A673 (cell line): ENCODE measurements at regions not wholly inside any gene's neighbourhood (a gene's known extent, or its start where the extent isn't known, plus 50 kb on each side); places are given as distances from the start of the nearest gene placed in this dataset.

Experiments used
- BruUV-seq: library from RNA; stranded (reverse); fragments of 400-500 nt; replicated peaks from 2 replicates; lab custom pipeline; 2021; lab: Mats Ljungman, UMichigan
- CTCF ChIA-PET: fragments of 300-600 bp; sonication (Branson Sonifier 250); formaldehyde crosslinking; loops from one replicate; lab custom pipeline; 2022; ENCODE audit warnings: antibody characterized with exemption; lab: Charles Lee
- POLR2A ChIA-PET: fragments of 300-600 bp; sonication (Branson Sonifier 250); formaldehyde crosslinking; loops from one replicate; lab custom pipeline; 2022; ENCODE audit warnings: antibody characterized with exemption; ENCODE audit not compliant: low non-redundant PET; lab: Charles Lee
- DNase-seq: peaks from one replicate; pipeline ENCODE4 v3.0.0-alpha.2; 2015; ENCODE audit warnings: low spot score
- H3K27ac ChIP-seq: fragments of 200-600 bp; sonication (generic); 2 replicates; pipeline ENCODE4 v1.5.1; 2016; ENCODE audit warnings: mixed run types, low read depth, mild to moderate bottlenecking, mixed read lengths, antibody characterized with exemption, low read length; ENCODE audit not compliant: poor library complexity, severe bottlenecking
- H3K27me3 ChIP-seq: fragments of 200-600 bp; sonication (generic); replicated peaks from 2 replicates; pipeline ENCODE4 v1.6.1; 2017; ENCODE audit warnings: mixed run types, low read depth, mild to moderate bottlenecking, mixed read lengths, antibody characterized with exemption, low read length; ENCODE audit not compliant: insufficient read depth, poor library complexity
- H3K36me3 ChIP-seq: fragments of 200-600 bp; sonication (generic); 2 replicates; pipeline ENCODE4 v1.6.1; 2016; ENCODE audit warnings: mixed run types, mild to moderate bottlenecking, mixed read lengths, antibody characterized with exemption, low read length; ENCODE audit not compliant: insufficient read depth, poor library complexity, severe bottlenecking
- H3K4me1 ChIP-seq: fragments of 200-600 bp; sonication (generic); 2 replicates; pipeline ENCODE4 v1.6.1; 2017; ENCODE audit warnings: mixed run types, mild to moderate bottlenecking, mixed read lengths, antibody characterized with exemption, low read length; ENCODE audit not compliant: insufficient read depth, poor library complexity, severe bottlenecking
- H3K4me3 ChIP-seq: fragments of 200-600 bp; sonication (generic); 2 replicates; pipeline ENCODE4 v1.5.1; 2016; ENCODE audit warnings: low read depth, mixed run types, mild to moderate bottlenecking, mixed read lengths, low read length; ENCODE audit not compliant: poor library complexity, severe bottlenecking
- H3K9me3 ChIP-seq: fragments of 200-600 bp; sonication (generic); 2 replicates; pipeline ENCODE4 v1.6.1; 2016; ENCODE audit warnings: mixed run types, low read depth, mild to moderate bottlenecking, mixed read lengths, antibody characterized with exemption, low read length; ENCODE audit not compliant: poor library complexity, severe bottlenecking
- EZH2 ChIP-seq: fragments of 200-600 bp; sonication (generic); IDR thresholded peaks from 2 replicates; pipeline ENCODE4 v1.6.1; 2017; ENCODE audit warnings: borderline replicate concordance, low read depth, mild to moderate bottlenecking, mixed read lengths, antibody characterized with exemption, low read length; ENCODE audit not compliant: poor library complexity, severe bottlenecking
- intact Hi-C: fragments of 100-400 bp; cut with micrococcal nuclease; formaldehyde crosslinking; loops from one replicate; pipeline ENCODE4 v1.10.0; 2022; ENCODE audit not compliant: unreplicated experiment
- TF ChIP-seq, protein P1 (sequence below): fragments of 300-800, 200-600 bp; sonication (generic); conservative IDR thresholded peaks from 2 replicates; pipeline ENCODE4 v1.5.1; 2017; ENCODE audit warnings: low read depth, mild to moderate bottlenecking, antibody characterized with exemption, low read length, moderate library complexity, mixed read lengths

DNA sequence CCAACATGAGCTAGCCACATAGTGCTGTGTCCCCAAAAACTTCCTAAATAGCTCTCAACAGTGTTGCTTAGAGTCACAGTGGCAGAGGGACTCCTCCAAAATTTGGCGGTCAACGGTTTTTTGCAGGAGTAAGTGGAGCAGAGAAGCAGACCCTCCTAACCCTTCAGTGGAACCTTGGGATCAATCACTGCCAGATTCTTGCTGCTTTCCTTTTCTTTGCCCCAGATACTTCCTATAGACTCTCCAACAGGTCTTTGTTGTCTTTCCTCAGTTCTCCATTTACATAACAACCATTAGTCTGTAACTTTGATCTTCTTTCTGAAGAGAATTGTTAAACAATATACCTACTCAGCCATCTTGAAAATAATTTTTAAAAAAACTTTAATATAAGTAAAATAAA, 556.1 kb downstream of the BRINP3 start:
- intact Hi-C loops = no loop called here
- no peak overlapping the region for H3K4me3 ChIP-seq
- TF ChIP-seq, protein P1, sequence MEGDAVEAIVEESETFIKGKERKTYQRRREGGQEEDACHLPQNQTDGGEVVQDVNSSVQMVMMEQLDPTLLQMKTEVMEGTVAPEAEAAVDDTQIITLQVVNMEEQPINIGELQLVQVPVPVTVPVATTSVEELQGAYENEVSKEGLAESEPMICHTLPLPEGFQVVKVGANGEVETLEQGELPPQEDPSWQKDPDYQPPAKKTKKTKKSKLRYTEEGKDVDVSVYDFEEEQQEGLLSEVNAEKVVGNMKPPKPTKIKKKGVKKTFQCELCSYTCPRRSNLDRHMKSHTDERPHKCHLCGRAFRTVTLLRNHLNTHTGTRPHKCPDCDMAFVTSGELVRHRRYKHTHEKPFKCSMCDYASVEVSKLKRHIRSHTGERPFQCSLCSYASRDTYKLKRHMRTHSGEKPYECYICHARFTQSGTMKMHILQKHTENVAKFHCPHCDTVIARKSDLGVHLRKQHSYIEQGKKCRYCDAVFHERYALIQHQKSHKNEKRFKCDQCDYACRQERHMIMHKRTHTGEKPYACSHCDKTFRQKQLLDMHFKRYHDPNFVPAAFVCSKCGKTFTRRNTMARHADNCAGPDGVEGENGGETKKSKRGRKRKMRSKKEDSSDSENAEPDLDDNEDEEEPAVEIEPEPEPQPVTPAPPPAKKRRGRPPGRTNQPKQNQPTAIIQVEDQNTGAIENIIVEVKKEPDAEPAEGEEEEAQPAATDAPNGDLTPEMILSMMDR = no peak
- no peak for TF ChIP-seq EZH2
- ChIA-PET CTCF (no interaction called here), POLR2A (no interaction called here)
- H3K9me3 ChIP-seq = peaks cover 8% of the 10 kb centered on the region
- no peaks in the 10 kb centered on the region for H3K4me1 ChIP-seq
- no peaks in the 10 kb centered on the region for H3K36me3 ChIP-seq
- H3K27me3 ChIP-seq = no peaks in the 10 kb centered on the region
- BruUV-seq = no TSS peak
- DNase-seq = no peak
- no peak overlapping the region for H3K27ac ChIP-seq

DNA sequence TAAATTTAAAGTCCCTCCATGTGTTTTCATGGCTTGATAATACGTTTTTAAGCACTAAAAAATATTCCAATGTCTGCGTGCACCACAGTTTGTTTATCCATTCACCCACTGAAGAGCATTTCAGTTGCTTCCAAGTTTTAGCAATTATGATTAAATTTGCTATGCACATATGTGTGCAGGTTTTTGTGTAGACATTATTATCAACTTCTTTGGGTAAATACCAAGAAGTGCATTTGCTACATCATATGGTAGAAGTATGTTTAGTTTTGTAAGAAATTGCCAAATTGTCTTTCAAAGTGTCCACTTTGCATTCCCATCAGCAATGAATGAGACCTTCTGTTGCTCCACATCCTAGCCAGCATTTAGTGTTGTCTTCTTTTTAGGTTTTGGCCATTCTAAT, 550.0 kb downstream of the BRINP3 start:
- BruUV-seq = no TSS peak

DNA sequence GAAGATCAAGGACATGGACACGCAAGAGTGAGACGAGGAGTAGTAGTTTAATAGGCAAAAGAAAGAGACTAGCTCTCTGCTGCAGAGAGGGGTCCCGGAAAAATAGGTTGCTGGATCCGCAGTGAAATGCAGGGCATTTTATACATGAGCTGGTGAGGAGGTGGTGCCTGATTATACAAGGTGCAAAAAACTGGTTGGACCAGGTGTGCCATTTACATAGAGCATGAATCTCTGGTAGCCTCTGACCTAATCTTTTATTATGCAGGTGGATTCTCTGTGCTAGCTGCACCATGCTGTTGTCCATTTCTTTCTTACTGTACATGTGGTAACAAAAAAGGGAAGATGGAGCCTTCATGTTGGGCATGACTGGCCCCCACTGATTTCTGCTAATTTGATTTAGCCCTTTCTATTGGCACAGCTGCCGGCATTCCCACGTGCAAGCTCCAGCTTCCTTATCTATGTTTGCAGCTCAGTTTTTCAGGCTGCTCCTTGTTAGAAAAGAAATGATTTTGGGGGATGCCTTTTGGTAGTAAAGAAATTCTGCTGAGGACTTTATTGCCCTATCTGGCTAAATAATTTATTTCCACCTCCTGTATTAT, 548.1 kb downstream of the BRINP3 start:
- POLR2A ChIA-PET = no interaction called here
- Histone ChIP-seq H3K36me3 (no peaks in the 10 kb centered on the region), H3K4me1 (no peaks in the 10 kb centered on the region), H3K27me3 (no peaks in the 10 kb centered on the region), H3K27ac (no peak overlapping the region), H3K4me3 (no peak overlapping the region), H3K9me3 (peaks cover 13% of the 10 kb centered on the region)
- CTCF ChIA-PET = no interaction called here
- intact Hi-C loops = no loop called here
- no peak for DNase-seq
- TF ChIP-seq, protein P1 = no peak
- no peak for TF ChIP-seq EZH2
- no TSS peak for BruUV-seq

More for the DNA sequence above, 550.0 kb downstream of the BRINP3 start:
- no peak overlapping the region for H3K4me3 ChIP-seq
- H3K36me3 ChIP-seq = no peaks in the 10 kb centered on the region
- ChIA-PET POLR2A (no interaction called here), CTCF (no interaction called here)
- no peaks in the 10 kb centered on the region for H3K27me3 ChIP-seq
- no peaks in the 10 kb centered on the region for H3K4me1 ChIP-seq
- intact Hi-C loops = no loop called here
- H3K9me3 ChIP-seq = peaks cover 16% of the 10 kb centered on the region
- no peak overlapping the region for H3K27ac ChIP-seq
- no peak for TF ChIP-seq EZH2
- TF ChIP-seq, protein P1 = no peak
- no peak for DNase-seq
